HCT116 (cell line): ENCODE measurements at regions not wholly inside any gene's neighbourhood (a gene's known extent, or its start where the extent isn't known, plus 50 kb on each side); places are given as distances from the start of the nearest gene placed in this dataset.

Source experiments
- REST ChIP-seq: IDR thresholded peaks from 2 replicates; pipeline ENCODE4 v1.6.1; 2012; ENCODE audit warnings: low read depth
- ZNF274 ChIP-seq: fragments of 200-500 bp; sonication (Bioruptor generic); IDR thresholded peaks from 2 replicates; pipeline ENCODE4 v1.6.1; 2014; ENCODE audit warnings: mild to moderate bottlenecking, low read depth, low read length, inconsistent platforms
- TF ChIP-seq, protein P1 (sequence below), 3 experiments: fragments of 200-600 bp in 1 of 3; sonication (generic) in 1 of 3; IDR thresholded peaks in 2 of 3; conservative IDR thresholded peaks in 1 of 3; 2 replicates each; pipeline ENCODE4 v1.5.1; 2012 to 2017; ENCODE audit warnings: low read depth in 2 of 3, low read length in 2 of 3, antibody characterized with exemption in 1 of 3, borderline replicate concordance in 1 of 3, control low read depth in 1 of 3, mild to moderate bottlenecking in 1 of 3, mixed read lengths in 1 of 3, mixed run types in 1 of 3, moderate library complexity in 1 of 3; ENCODE audit not compliant: insufficient read depth in 1 of 3
- TF ChIP-seq, protein P2 (sequence below): IDR thresholded peaks from 2 replicates; pipeline ENCODE4 v1.6.1; 2012

GRCh38 chr12:88303335-88303734, 161.2 kb downstream of the TMTC3 start:
- TF ChIP-seq, protein P1, sequence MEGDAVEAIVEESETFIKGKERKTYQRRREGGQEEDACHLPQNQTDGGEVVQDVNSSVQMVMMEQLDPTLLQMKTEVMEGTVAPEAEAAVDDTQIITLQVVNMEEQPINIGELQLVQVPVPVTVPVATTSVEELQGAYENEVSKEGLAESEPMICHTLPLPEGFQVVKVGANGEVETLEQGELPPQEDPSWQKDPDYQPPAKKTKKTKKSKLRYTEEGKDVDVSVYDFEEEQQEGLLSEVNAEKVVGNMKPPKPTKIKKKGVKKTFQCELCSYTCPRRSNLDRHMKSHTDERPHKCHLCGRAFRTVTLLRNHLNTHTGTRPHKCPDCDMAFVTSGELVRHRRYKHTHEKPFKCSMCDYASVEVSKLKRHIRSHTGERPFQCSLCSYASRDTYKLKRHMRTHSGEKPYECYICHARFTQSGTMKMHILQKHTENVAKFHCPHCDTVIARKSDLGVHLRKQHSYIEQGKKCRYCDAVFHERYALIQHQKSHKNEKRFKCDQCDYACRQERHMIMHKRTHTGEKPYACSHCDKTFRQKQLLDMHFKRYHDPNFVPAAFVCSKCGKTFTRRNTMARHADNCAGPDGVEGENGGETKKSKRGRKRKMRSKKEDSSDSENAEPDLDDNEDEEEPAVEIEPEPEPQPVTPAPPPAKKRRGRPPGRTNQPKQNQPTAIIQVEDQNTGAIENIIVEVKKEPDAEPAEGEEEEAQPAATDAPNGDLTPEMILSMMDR (IDR thresholded peaks at IDR 0.05 in 2 of 3, conservative IDR thresholded peaks at IDR 0.05 in 1 of 3; ENCODE audit: borderline replicate concordance in 1 of 3, insufficient read depth in 1 of 3, low read depth in 2 of 3, low read length in 2 of 3), result no peak
- TF ChIP-seq, protein P2, sequence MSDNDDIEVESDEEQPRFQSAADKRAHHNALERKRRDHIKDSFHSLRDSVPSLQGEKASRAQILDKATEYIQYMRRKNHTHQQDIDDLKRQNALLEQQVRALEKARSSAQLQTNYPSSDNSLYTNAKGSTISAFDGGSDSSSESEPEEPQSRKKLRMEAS, result no peak
- TF ChIP-seq ZNF274, result no peak
- TF ChIP-seq REST, result no peak
